ENCODE measurements at regions not wholly inside any gene's neighbourhood (a gene's known extent, or its start where the extent isn't known, plus 50 kb on each side); places are given as distances from the start of the nearest gene placed in this dataset.

GRCh38 chr2:149877074-149877473 lies 289.5 kb upstream of the MMADHC start:
- Histone ChIP-seq H3K9me3 (no peaks in the 10 kb centered on the region), H3K4me1 (no peaks in the 10 kb centered on the region), H3K36me3 (no peaks in the 10 kb centered on the region), H3K27ac (no peak overlapping the region), H3K4me3 (no peak overlapping the region), H3K27me3 (no peaks in the 10 kb centered on the region)
- intact Hi-C loops (cut with DNase I; ENCODE audit: low total_unique reads) = no loop called here
- no peak for DNase-seq
- no peak for TF ChIP-seq POLR2A (IDR thresholded peaks at IDR 0.05)
- TF ChIP-seq, protein P1, sequence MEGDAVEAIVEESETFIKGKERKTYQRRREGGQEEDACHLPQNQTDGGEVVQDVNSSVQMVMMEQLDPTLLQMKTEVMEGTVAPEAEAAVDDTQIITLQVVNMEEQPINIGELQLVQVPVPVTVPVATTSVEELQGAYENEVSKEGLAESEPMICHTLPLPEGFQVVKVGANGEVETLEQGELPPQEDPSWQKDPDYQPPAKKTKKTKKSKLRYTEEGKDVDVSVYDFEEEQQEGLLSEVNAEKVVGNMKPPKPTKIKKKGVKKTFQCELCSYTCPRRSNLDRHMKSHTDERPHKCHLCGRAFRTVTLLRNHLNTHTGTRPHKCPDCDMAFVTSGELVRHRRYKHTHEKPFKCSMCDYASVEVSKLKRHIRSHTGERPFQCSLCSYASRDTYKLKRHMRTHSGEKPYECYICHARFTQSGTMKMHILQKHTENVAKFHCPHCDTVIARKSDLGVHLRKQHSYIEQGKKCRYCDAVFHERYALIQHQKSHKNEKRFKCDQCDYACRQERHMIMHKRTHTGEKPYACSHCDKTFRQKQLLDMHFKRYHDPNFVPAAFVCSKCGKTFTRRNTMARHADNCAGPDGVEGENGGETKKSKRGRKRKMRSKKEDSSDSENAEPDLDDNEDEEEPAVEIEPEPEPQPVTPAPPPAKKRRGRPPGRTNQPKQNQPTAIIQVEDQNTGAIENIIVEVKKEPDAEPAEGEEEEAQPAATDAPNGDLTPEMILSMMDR (IDR thresholded peaks at IDR 0.05) = no peak

- no peak for DNase-seq
- intact Hi-C loops (cut with DNase I; ENCODE audit: low total_unique reads) = no loop called here
These were observed 286.4 kb upstream of the MMADHC start for GRCh38 chr2:149873936-149874335.

GRCh38 chr2:149872638-149873150 lies 285.1 kb upstream of the MMADHC start:
- no peak overlapping the region for H3K27ac ChIP-seq
- DNase-seq = no peak
- TF ChIP-seq, protein P1 (IDR thresholded peaks at IDR 0.05) = no peak
- TF ChIP-seq POLR2A (IDR thresholded peaks at IDR 0.05) = no peak
- H3K9me3 ChIP-seq = no peaks in the 10 kb centered on the region
- H3K4me3 ChIP-seq = no peak overlapping the region
- H3K27me3 ChIP-seq = no peaks in the 10 kb centered on the region
- H3K4me1 ChIP-seq = no peaks in the 10 kb centered on the region
- H3K36me3 ChIP-seq = no peaks in the 10 kb centered on the region
- intact Hi-C loops (cut with DNase I; ENCODE audit: low total_unique reads) = no loop called here

More at GRCh38 chr2:149873936-149874335, 286.4 kb upstream of the MMADHC start:
- no peaks in the 10 kb centered on the region for H3K9me3 ChIP-seq
- TF ChIP-seq POLR2A (IDR thresholded peaks at IDR 0.05) = no peak
- TF ChIP-seq, protein P1 (IDR thresholded peaks at IDR 0.05) = no peak
- no peak overlapping the region for H3K27ac ChIP-seq
- H3K4me1 ChIP-seq = no peaks in the 10 kb centered on the region
- no peaks in the 10 kb centered on the region for H3K27me3 ChIP-seq
- H3K4me3 ChIP-seq = no peak overlapping the region
- no peaks in the 10 kb centered on the region for H3K36me3 ChIP-seq

DNA sequence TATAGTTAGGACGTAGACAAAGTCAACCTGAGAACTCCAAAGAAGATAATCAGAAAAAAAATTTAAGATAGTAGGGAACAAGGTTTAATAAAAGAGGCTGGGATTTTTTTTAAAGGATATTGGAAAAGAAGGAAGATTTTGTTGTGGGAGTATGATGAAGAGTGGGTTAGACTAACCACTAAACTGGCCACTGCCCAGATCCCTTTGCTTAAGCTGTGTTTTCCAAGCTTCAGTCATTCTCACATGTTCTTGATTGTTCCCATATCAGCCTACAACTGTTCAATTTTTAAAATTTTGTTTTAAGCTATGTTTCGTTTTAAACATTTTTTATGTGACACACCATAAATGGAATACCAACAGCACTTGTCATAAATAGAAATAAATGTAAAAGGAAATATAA lies 284.5 kb upstream of the MMADHC start:
- TF ChIP-seq POLR2A (IDR thresholded peaks at IDR 0.05) = no peak
- TF ChIP-seq, protein P1 (IDR thresholded peaks at IDR 0.05) = no peak
- Histone ChIP-seq H3K36me3 (no peaks in the 10 kb centered on the region), H3K4me1 (no peaks in the 10 kb centered on the region), H3K27me3 (no peaks in the 10 kb centered on the region), H3K4me3 (no peak overlapping the region), H3K27ac (no peak overlapping the region), H3K9me3 (no peaks in the 10 kb centered on the region)
- no peak for DNase-seq
- intact Hi-C loops (cut with DNase I; ENCODE audit: low total_unique reads) = no loop called here

DNA sequence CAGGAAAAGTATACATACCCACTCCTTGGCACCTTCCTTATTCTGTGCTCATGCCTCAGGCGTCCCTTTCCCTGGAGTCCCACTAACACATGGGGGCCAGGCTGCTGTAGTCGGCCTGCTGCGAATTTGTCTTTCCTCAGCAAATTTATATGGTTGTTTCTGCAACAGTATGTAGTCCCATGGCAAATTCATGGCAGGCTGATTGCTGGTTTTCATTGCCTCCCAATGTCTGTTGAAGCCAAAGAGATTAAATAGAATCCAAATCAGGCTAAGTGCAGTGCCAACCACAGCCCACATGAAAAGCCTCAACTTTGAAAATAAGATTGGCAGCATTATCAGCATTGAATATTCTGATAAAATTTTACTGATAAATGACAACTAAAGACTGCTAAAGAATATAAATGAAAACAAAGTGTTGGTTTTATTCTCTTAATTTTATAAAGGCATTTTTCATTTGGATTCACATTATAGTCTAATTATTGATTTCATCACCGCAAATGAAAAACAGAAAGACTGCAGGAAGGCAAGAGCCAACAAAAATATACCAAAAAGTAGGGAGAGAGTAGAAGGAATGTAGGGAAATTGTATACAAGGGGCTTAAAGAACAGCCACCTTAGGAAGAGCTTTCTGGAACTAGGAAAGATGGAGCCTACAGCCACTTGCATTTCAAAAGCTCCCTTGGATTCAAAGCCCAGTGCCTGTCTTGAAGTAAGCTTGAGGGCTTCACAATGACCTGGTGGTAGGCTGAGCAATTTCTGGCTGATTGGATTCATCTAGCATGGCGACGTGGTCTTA lies 283.7 kb upstream of the MMADHC start:
- intact Hi-C loops (cut with DNase I; ENCODE audit: low total_unique reads) = no loop called here
- Histone ChIP-seq H3K36me3 (no peaks in the 10 kb centered on the region), H3K27me3 (no peaks in the 10 kb centered on the region), H3K27ac (no peak overlapping the region), H3K9me3 (no peaks in the 10 kb centered on the region), H3K4me3 (no peak overlapping the region), H3K4me1 (no peaks in the 10 kb centered on the region)
- TF ChIP-seq, protein P1 (IDR thresholded peaks at IDR 0.05) = no peak
- no peak for TF ChIP-seq POLR2A (IDR thresholded peaks at IDR 0.05)
- DNase-seq = no peak
